GM10266 (cell line): ENCODE measurements at regions not wholly inside any gene's neighbourhood (a gene's known extent, or its start where the extent isn't known, plus 50 kb on each side); places are given as distances from the start of the nearest gene placed in this dataset.

Experiments used
- DNase-seq: peaks from one replicate; pipeline ENCODE4 v3.0.0; 2012; ENCODE audit errors: extremely low spot score
- CTCF ChIP-seq: IDR thresholded peaks from 2 replicates; pipeline ENCODE4 v1.5.1; 2012; ENCODE audit warnings: mild to moderate bottlenecking, low read depth; ENCODE audit not compliant: control insufficient read depth, insufficient read depth; ENCODE audit errors: missing control alignments

GRCh38 chr22:27327981-27328721, 473.4 kb downstream of the MN1 start:
- no peak for DNase-seq
- TF ChIP-seq CTCF = no peak

DNA sequence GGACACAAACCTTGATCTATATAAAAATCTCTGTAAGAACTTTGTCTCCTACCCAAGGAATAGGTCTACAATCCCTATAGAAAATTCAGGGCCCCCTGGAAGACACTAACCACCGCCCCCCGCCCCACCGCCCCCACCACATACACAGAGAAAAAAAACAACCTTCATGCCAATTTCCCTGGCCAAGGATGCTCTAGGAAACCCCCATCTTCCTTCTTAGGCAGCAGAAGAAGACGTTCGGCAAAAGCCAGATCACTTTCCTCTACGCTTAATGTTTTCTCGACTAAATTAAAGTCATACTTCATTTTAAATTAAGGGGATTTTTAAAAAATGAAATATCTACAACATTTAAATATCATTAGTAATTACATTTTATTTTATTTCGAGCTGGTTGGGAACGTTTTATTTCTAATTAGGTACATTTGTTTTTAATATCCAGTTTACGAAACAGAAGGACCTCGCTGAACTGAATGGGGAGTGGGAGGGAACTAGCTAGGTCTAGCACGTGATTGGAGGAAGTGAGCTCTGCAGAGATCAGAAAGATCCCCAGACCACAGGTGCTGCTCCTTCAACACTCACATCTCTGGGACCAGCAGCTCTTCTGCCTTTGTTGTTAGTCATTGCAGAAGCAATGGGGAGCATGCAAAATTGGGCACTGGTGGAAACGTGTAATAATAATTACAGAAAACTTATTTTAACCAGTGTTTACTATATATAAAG, 472.3 kb downstream of the MN1 start:
- no peak for DNase-seq
- TF ChIP-seq CTCF = no peak

GRCh38 chr22:27329966-27330645, 471.4 kb downstream of the MN1 start:
- DNase-seq = no peak
- TF ChIP-seq CTCF = no peak

- TF ChIP-seq CTCF = peak; percentile 7
- DNase-seq = no peak
These were observed 469.9 kb downstream of the MN1 start for GRCh38 chr22:27331526-27332281.

DNA sequence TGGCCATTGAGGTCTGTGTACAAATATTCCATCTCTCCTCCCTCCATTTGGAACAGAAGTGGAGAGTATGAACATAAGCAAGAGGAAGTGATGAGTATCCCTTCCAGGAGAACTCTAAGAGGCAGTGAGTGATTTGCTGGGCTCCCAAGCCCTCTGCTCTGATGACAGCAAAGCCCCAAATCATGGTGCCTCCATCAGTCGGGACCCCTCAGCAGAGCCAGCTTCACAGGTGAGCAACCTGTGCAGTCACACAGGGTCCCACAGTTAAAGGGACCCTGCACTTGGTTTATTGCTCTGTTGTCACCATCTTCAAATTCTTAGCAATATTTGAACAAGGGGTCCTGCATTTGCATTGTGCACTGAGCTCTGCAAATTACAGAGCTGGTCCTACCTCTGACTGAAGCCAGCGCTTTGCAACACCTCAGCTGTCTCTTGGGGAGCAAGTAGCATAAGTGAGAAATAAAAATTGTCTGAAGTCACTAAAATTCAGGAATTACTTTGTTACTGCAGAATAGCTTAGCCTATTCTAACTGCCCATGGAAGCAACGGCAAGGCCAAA, 466.4 kb downstream of the MN1 start:
- no peak for DNase-seq
- TF ChIP-seq CTCF = no peak

DNA sequence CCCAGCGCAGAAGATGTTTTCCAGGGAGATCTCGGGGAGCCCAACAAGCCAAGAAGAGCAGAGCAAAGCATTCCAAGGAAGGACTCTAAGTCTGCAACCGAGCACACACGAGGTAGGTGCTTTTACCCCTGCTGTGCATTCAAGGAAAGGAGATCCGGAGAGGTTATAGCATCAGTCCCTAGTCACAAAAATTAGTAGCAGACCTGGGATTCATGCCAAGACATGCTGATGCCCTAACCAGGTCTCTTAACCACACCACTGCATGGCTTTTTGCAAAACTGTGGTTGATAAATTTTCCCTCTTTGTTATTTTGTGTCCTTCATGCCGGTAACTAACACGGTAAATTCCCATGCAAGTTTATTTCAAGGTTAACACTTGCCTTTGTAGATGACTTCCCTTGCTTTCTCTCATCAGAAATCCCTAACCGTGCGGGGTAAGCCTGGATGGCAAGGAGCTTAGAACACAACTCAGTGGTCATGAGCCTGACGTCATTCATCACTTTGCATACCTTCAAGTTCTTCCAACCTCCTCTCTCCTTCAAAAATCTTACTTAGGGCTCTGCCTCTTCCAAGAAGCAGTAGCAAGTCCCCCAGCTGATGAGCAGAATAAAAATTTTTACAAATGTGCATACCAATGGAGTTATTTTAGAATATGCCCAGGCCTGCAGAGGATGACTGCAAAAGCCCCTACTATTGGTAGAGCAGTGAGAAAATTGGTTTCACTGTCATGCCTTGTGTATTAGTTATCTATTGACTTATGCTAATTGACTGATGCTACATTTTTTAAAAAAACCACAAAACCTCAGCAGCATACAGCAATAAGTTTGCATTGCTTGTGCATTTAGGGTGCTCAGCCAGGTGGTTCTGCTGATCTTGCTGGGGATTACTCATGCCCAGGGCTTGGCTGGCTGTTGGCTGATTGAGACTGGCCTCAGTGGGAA, 465.1 kb downstream of the MN1 start:
- no peak for TF ChIP-seq CTCF
- DNase-seq = no peak
